ENCODE measurements at regions not wholly inside any gene's neighbourhood (a gene's known extent, or its start where the extent isn't known, plus 50 kb on each side); places are given as distances from the start of the nearest gene placed in this dataset.

GRCh38 chr2:212894026-212894425 is 257.4 kb downstream of the IKZF2 start:
- CTCF ChIA-PET: interaction anchor here (1.1 to 7.4 kb wide), 2 partner anchors 119 to 207 kb away, joined by 3 to 399 read pairs; no protein-coding TSS in a partner anchor
- FAIRE-seq: no peak
- no TSS peak for BruUV-seq (replicated peaks)

More at GRCh38 chr2:212894026-212894425, 257.4 kb downstream of the IKZF2 start:
- Histone ChIP-seq H3K27ac (ENCODE audit: insufficient read depth, low read depth, low read length) (no peak overlapping the region), H3K27me3 (ENCODE audit: control insufficient read depth in 2 of 2, insufficient read depth in 2 of 2, low read length in 2 of 2) (no peaks in the 10 kb centered on the region), H2AFZ (ENCODE audit: low read depth, low read length) (no peak overlapping the region), H3K4me3 (replicated peaks in 1 of 3; ENCODE audit: insufficient read depth in 1 of 3, low read depth in 1 of 3, low read length in 3 of 3) (no peak overlapping the region), H4K20me1 (replicated peaks; ENCODE audit: control insufficient read depth, extremely low read depth, insufficient read depth, low read length) (no peaks in the 10 kb centered on the region), H3K9me3 (replicated peaks; ENCODE audit: control insufficient read depth, insufficient read depth, low read length) (no peaks in the 10 kb centered on the region), H3K4me1 (ENCODE audit: control insufficient read depth, extremely low read depth, insufficient read depth, low read length) (no peaks in the 10 kb centered on the region), H3K9me1 (replicated peaks; ENCODE audit: control insufficient read depth, extremely low read depth, insufficient read depth, low read length) (no peaks in the 10 kb centered on the region), H3K4me2 (ENCODE audit: insufficient read depth, low read length) (no peak overlapping the region), H3K36me3 (ENCODE audit: control insufficient read depth in 2 of 2, extremely low read depth in 1 of 2, insufficient read depth in 2 of 2, low read length in 2 of 2) (no peaks in the 10 kb centered on the region), H3K79me2 (ENCODE audit: control insufficient read depth, insufficient read depth, low read length) (no peaks in the 10 kb centered on the region), H3K9ac (replicated peaks; ENCODE audit: extremely low read depth, insufficient read depth, low read length) (no peak overlapping the region)
- POLR2A ChIA-PET: no interaction called here
- no peak for DNase-seq (ENCODE audit: low read depth, low spot score)
- intact Hi-C loops (cut with micrococcal nuclease) (loop anchor here (5.0 kb wide), 1 partner anchor 52 kb away; no protein-coding TSS in a partner anchor), dilution Hi-C loops (cut with MboI; ENCODE audit: extremely low pct_ligation_motif_present, low sequenced_read_pairs) (no loop called here)
- TF ChIP-seq FOS (IDR thresholded peaks at IDR 0.05; ENCODE audit: borderline replicate concordance, insufficient read depth, low read length): no peak
- no peak for TF ChIP-seq MAX (IDR thresholded peaks at IDR 0.05; ENCODE audit: insufficient read depth, insufficient read length)
- TF ChIP-seq POLR2A (IDR thresholded peaks at IDR 0.05; ENCODE audit: low read depth, low read length): no peak
- TF ChIP-seq JUN (IDR thresholded peaks at IDR 0.05; ENCODE audit: borderline replicate concordance, insufficient read depth, insufficient read length, low read depth): no peak
- no peak for TF ChIP-seq GATA2 (IDR thresholded peaks at IDR 0.05; ENCODE audit: insufficient read depth, insufficient read length, low read depth, low read length)
- TF ChIP-seq EZH2 (IDR thresholded peaks at IDR 0.05; ENCODE audit: borderline replicate concordance, low read depth, low read length, severe bottlenecking): no peak
- no peak for TF ChIP-seq POLR2AphosphoS5 (IDR thresholded peaks at IDR 0.05; ENCODE audit: insufficient read depth, low read depth, low read length)
- no peak for TF ChIP-seq MYC (IDR thresholded peaks at IDR 0.05; ENCODE audit: low read depth, low read length)
- no peak for TF ChIP-seq CTCF (IDR thresholded peaks at IDR 0.05; ENCODE audit: extremely low read depth in 1 of 2, insufficient read depth in 1 of 2, low read depth in 1 of 2, low read length in 2 of 2)
